ENCODE measurements at regions not wholly inside any gene's neighbourhood (a gene's known extent, or its start where the extent isn't known, plus 50 kb on each side); places are given as distances from the start of the nearest gene placed in this dataset.
A peak's percentile ranks its signal among the peaks of the same experiment; 100 is the strongest.

DNA sequence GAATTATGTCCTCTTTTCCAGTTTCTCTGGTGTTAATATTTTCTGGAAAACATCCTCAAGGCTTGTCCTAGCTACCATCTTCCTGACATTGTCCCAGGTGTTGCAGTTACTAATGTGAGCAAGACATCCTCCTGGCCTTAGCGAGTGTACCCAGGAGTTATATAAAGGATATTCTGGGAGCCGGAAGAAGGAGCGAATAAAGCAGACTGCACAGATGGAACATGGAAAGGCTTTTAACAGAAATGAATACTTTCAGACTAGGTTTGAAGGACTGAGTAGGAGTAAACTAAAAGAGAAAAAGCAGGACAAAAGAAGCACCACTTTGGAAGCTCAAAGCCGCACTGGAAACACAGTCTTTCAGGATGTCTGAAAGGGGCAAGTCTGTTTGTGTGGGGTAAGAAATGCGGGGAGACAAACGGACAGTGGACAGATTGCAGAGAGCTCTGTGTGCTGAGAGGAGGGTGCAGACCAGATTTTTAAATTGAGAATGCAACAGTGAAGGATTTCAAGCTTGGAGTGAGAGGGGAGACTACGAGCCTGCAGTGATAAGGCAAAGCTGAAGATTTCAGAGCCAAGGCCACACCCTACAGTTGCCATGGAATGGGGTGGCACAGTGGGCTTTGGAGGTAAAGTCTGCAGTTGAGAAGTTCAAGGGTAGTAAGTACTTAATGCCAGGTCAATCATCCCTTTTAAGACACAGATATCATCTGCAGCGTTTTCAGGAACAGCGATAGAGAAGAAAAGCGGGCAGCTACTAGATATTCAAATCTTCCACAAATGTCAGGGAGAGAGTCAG, 94.1 kb upstream of the TAF11L2 start:
- Histone ChIP-seq H2BK15ac (replicated peaks; ENCODE audit: low read depth) (no peak overlapping the region), H4K8ac (ENCODE audit: low read depth, low read length) (no peak overlapping the region), H3K4me1 (ENCODE audit: control insufficient read depth, low read depth, low read length) (peaks cover 14% of the 10 kb centered on the region), H2AK5ac (ENCODE audit: low read length) (no peak overlapping the region), H2BK120ac (ENCODE audit: low read depth, low read length) (no peak overlapping the region), H3K79me1 (ENCODE audit: low read length) (no peaks in the 10 kb centered on the region), H3K4me3 (ENCODE audit: low read length) (no peak overlapping the region), H3K4ac (ENCODE audit: low read depth, low read length) (no peak overlapping the region), H3K79me2 (ENCODE audit: control insufficient read depth, insufficient read depth, low read length) (no peaks in the 10 kb centered on the region), H3K27ac (ENCODE audit: low read depth, low read length) (no peak overlapping the region), H3K27me3 (ENCODE audit: insufficient read depth, low read length, poor library complexity) (no peaks in the 10 kb centered on the region), H3K23ac (ENCODE audit: low read length) (peak overlapping the region; percentile 81), H4K5ac (ENCODE audit: low read length) (no peak overlapping the region), H3K56ac (ENCODE audit: low read length) (no peak overlapping the region), H3K36me3 (ENCODE audit: control insufficient read depth, insufficient read depth, low read length) (no peaks in the 10 kb centered on the region), H2BK5ac (ENCODE audit: low read length) (no peak overlapping the region), H3K9ac (ENCODE audit: low read length) (no peak overlapping the region), H3K4me2 (ENCODE audit: low read length) (no peak overlapping the region), H3K18ac (ENCODE audit: low read length) (no peak overlapping the region)
- DNase-seq = no peak
- WGBS (ENCODE audit: extremely low coverage, insufficient coverage, low lambda C conversion rate) = no CpG with 5 or more reads among the region's 10 CpGs

DNA sequence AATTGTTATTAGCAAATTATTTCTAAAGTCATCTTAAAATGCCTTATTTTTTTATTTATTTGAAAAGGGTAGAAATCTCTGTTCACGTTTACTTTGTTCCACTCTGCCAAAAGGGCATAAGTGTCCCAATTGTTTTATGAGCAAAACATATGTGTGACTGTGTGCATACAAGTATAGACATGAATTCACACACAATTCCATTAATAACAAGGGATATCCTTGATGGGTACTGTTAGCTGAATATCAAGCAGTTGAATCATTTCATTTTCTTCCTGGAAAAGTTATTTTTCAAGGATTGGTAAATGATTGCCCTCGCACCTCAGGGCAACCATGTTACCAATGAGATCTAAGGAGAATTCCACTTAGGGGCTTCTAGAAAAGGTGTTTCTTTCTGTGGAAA, 92.1 kb upstream of the TAF11L2 start:
- Histone ChIP-seq H3K23ac (ENCODE audit: low read length) (no peak overlapping the region), H2BK5ac (ENCODE audit: low read length) (no peak overlapping the region), H2BK120ac (ENCODE audit: low read depth, low read length) (no peak overlapping the region), H3K79me1 (ENCODE audit: low read length) (no peaks in the 10 kb centered on the region), H3K4ac (ENCODE audit: low read depth, low read length) (no peak overlapping the region), H3K18ac (ENCODE audit: low read length) (no peak overlapping the region), H3K27me3 (ENCODE audit: insufficient read depth, low read length, poor library complexity) (no peaks in the 10 kb centered on the region), H2BK15ac (replicated peaks; ENCODE audit: low read depth) (no peak overlapping the region), H3K56ac (ENCODE audit: low read length) (no peak overlapping the region), H4K5ac (ENCODE audit: low read length) (no peak overlapping the region), H3K4me2 (ENCODE audit: low read length) (no peak overlapping the region), H3K9ac (ENCODE audit: low read length) (no peak overlapping the region), H2AK5ac (ENCODE audit: low read length) (no peak overlapping the region), H4K8ac (ENCODE audit: low read depth, low read length) (no peak overlapping the region), H3K27ac (ENCODE audit: low read depth, low read length) (no peak overlapping the region), H3K79me2 (ENCODE audit: control insufficient read depth, insufficient read depth, low read length) (no peaks in the 10 kb centered on the region), H3K36me3 (ENCODE audit: control insufficient read depth, insufficient read depth, low read length) (no peaks in the 10 kb centered on the region), H3K4me3 (ENCODE audit: low read length) (no peak overlapping the region), H3K4me1 (ENCODE audit: control insufficient read depth, low read depth, low read length) (peaks cover 11% of the 10 kb centered on the region)
- no CpG with 5 or more reads among the region's 2 CpGs for WGBS (ENCODE audit: extremely low coverage, insufficient coverage, low lambda C conversion rate)
- no peak for DNase-seq

DNA sequence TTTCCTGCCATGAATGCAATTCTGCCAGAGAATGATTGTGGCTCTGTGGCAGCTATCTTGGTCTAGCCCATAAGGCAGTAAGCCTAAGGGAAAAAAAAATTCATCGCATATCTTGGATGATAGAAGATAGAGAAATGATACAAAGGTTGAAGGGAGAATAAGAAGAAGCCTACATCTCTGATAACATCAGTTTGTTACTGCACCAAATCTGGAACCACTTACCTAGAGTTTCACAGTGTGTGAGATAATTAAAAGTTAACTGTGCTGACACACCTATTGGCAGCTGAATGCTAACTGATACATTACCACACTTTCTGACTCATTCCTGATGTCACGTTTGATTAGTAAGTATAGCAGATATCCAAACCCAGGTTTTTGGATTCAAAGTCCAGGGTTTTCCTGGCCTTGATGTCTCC, 91.6 kb upstream of the TAF11L2 start:
- WGBS (ENCODE audit: extremely low coverage, insufficient coverage, low lambda C conversion rate) = no CpG with 5 or more reads among the region's 2 CpGs
- no peak for DNase-seq
- no peak overlapping the region for H3K4ac ChIP-seq (ENCODE audit: low read depth, low read length)

DNA sequence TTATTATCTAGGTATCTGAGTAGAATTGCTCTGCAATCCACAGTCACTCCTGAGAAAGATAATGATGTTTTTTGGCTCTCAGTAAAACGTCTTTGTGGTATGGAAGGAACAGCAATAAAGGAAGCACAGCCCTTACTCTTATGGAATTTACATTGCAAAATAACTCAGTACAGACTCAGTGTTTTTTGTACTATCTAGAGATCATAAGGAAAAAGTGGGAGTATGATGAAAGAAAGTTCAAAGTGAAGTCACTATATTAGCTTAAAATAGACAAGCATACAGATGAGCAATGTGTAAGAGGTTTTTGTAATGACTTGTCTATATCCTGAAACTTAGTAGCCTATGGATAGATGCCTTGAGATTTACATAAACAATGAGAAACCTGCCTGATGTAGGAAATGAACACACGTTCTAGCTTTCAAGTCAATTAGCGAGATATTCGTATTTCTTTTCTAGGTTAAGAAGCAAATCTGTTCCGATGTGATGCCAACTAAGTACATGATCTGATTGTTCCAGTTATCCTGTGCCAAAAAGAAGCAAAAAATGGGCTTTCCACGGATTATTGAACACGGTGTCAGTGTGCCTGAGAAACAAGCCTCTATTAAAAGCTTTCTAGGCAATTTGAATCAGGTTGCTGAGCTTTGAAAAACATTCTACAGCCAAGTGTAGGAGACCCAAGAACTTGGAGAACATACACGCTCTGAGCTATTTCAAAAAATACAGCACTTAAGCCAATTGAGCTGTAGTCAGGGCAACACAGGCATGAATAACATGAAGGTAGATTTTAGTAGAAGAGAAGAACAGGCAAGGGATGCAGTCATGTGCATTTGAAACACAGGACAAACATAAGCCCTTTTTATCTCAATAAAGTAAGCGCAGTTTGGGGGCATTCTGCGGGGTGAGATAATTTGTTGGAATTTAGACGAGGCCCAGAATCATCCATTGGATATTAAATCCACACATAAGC, 86.3 kb upstream of the TAF11L2 start:
- no peaks in the 10 kb centered on the region for H3K79me2 ChIP-seq (ENCODE audit: control insufficient read depth, insufficient read depth, low read length)
- H3K4me1 ChIP-seq (ENCODE audit: control insufficient read depth, low read depth, low read length) = no peaks in the 10 kb centered on the region
- H3K36me3 ChIP-seq (ENCODE audit: control insufficient read depth, insufficient read depth, low read length) = no peaks in the 10 kb centered on the region
- no peak overlapping the region for H3K4me3 ChIP-seq (ENCODE audit: low read length)
- H3K23ac ChIP-seq (ENCODE audit: low read length) = no peak overlapping the region
- H3K27ac ChIP-seq (ENCODE audit: low read depth, low read length) = no peak overlapping the region
- WGBS (ENCODE audit: extremely low coverage, insufficient coverage, low lambda C conversion rate) = no CpG with 5 or more reads among the region's 11 CpGs
- no peak overlapping the region for H2BK120ac ChIP-seq (ENCODE audit: low read depth, low read length)
- DNase-seq = no peak
- no peak overlapping the region for H3K4ac ChIP-seq (ENCODE audit: low read depth, low read length)
- no peaks in the 10 kb centered on the region for H3K27me3 ChIP-seq (ENCODE audit: insufficient read depth, low read length, poor library complexity)
- H2BK15ac ChIP-seq (replicated peaks; ENCODE audit: low read depth) = no peak overlapping the region
- no peak overlapping the region for H2BK5ac ChIP-seq (ENCODE audit: low read length)
- H2AK5ac ChIP-seq (ENCODE audit: low read length) = no peak overlapping the region
- H3K79me1 ChIP-seq (ENCODE audit: low read length) = no peaks in the 10 kb centered on the region
- H3K4me2 ChIP-seq (ENCODE audit: low read length) = no peak overlapping the region
- no peak overlapping the region for H3K56ac ChIP-seq (ENCODE audit: low read length)
- H4K8ac ChIP-seq (ENCODE audit: low read depth, low read length) = no peak overlapping the region
- no peak overlapping the region for H4K5ac ChIP-seq (ENCODE audit: low read length)
- no peak overlapping the region for H3K18ac ChIP-seq (ENCODE audit: low read length)
- H3K9ac ChIP-seq (ENCODE audit: low read length) = no peak overlapping the region

More for the DNA sequence above, 91.6 kb upstream of the TAF11L2 start:
- Histone ChIP-seq H4K5ac (ENCODE audit: low read length) (no peak overlapping the region), H3K79me1 (ENCODE audit: low read length) (no peaks in the 10 kb centered on the region), H2AK5ac (ENCODE audit: low read length) (no peak overlapping the region), H2BK5ac (ENCODE audit: low read length) (no peak overlapping the region), H4K8ac (ENCODE audit: low read depth, low read length) (no peak overlapping the region), H3K27ac (ENCODE audit: low read depth, low read length) (no peak overlapping the region), H3K79me2 (ENCODE audit: control insufficient read depth, insufficient read depth, low read length) (no peaks in the 10 kb centered on the region), H2BK15ac (replicated peaks; ENCODE audit: low read depth) (no peak overlapping the region), H3K9ac (ENCODE audit: low read length) (no peak overlapping the region), H3K27me3 (ENCODE audit: insufficient read depth, low read length, poor library complexity) (no peaks in the 10 kb centered on the region), H3K18ac (ENCODE audit: low read length) (no peak overlapping the region), H3K4me1 (ENCODE audit: control insufficient read depth, low read depth, low read length) (peaks cover 6% of the 10 kb centered on the region), H2BK120ac (ENCODE audit: low read depth, low read length) (no peak overlapping the region), H3K4me3 (ENCODE audit: low read length) (no peak overlapping the region), H3K56ac (ENCODE audit: low read length) (no peak overlapping the region), H3K23ac (ENCODE audit: low read length) (no peak overlapping the region), H3K4me2 (ENCODE audit: low read length) (no peak overlapping the region), H3K36me3 (ENCODE audit: control insufficient read depth, insufficient read depth, low read length) (no peaks in the 10 kb centered on the region)

DNA sequence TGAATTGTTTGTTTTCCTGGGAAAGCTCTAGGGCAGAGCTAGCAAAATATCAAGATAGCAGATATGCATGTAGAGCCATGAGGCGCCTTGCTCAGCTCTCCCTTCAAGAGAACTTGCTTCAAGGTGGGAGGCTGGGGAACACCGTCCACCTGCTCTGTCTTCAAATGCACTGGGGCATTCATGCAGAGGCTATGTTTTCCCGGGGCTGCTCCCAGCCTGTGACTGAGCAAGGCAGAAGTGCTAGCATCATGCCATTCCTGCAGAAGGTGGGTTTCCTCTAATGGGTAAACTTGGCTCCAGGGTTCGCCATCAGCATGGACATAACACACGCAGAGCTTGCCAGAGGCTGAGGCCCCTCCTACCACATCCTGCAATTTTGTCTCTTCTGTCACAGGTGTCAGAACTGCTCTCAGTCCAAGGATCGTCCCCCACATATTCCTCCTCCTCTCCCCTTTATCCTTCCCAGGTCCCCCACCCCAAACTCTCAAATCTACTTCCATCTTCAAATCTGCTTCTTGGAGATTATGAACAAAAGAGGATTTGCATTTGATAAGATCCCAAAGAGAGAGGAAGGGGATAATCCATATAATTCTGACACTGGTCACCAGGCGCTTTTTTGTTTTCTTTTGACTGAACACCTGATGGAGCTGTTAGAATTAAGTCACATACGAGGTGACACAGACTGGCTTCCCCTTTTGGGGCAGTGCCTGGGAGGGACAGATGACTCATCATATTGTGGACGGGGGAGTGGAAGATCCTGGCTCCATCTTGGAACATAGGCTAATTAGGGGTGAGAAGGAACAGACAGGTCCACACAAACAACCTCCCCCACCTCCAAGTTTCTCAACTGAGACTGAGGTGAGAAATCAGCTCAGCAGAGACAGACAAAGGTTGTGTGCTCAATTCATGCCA, 85.0 kb upstream of the TAF11L2 start:
- H3K4me3 ChIP-seq (ENCODE audit: low read length) = no peak overlapping the region
- H3K18ac ChIP-seq (ENCODE audit: low read length) = no peak overlapping the region
- H3K36me3 ChIP-seq (ENCODE audit: control insufficient read depth, insufficient read depth, low read length) = no peaks in the 10 kb centered on the region
- DNase-seq = peak; percentile 14
- H3K23ac ChIP-seq (ENCODE audit: low read length) = no peak overlapping the region
- H2BK15ac ChIP-seq (replicated peaks; ENCODE audit: low read depth) = no peak overlapping the region
- H3K9ac ChIP-seq (ENCODE audit: low read length) = no peak overlapping the region
- no peak overlapping the region for H2BK120ac ChIP-seq (ENCODE audit: low read depth, low read length)
- H4K5ac ChIP-seq (ENCODE audit: low read length) = no peak overlapping the region
- no peak overlapping the region for H4K8ac ChIP-seq (ENCODE audit: low read depth, low read length)
- no peaks in the 10 kb centered on the region for H3K79me2 ChIP-seq (ENCODE audit: control insufficient read depth, insufficient read depth, low read length)
- no peak overlapping the region for H3K56ac ChIP-seq (ENCODE audit: low read length)
- no peak overlapping the region for H2AK5ac ChIP-seq (ENCODE audit: low read length)
- no CpG with 5 or more reads among the region's 9 CpGs for WGBS (ENCODE audit: extremely low coverage, insufficient coverage, low lambda C conversion rate)
- no peak overlapping the region for H2BK5ac ChIP-seq (ENCODE audit: low read length)
- H3K4me1 ChIP-seq (ENCODE audit: control insufficient read depth, low read depth, low read length) = no peaks in the 10 kb centered on the region
- no peak overlapping the region for H3K27ac ChIP-seq (ENCODE audit: low read depth, low read length)
- no peak overlapping the region for H3K4me2 ChIP-seq (ENCODE audit: low read length)
- H3K79me1 ChIP-seq (ENCODE audit: low read length) = no peaks in the 10 kb centered on the region
- H3K27me3 ChIP-seq (ENCODE audit: insufficient read depth, low read length, poor library complexity) = no peaks in the 10 kb centered on the region
- H3K4ac ChIP-seq (ENCODE audit: low read depth, low read length) = no peak overlapping the region

All from mesendoderm (in vitro differentiated cells).